GM19025 (cell line): ENCODE measurements at regions not wholly inside any gene's neighbourhood (a gene's known extent, or its start where the extent isn't known, plus 50 kb on each side); places are given as distances from the start of the nearest gene placed in this dataset.
"Not testable (repeated sequence)": the region's sequence is repeated elsewhere in the genome, so short reads cannot be mapped to it uniquely, and the experiment has no call there.

Experiments used
- ATAC-seq: cut with Tn5 transposase; IDR thresholded peaks from one replicate; pipeline ENCODE4 v1.9.1; 2021; ENCODE audit warnings: mild to moderate bottlenecking, low read depth, moderate library complexity; ENCODE audit not compliant: unreplicated experiment

GRCh38 chr15:36195361-36196007 lies 383.9 kb upstream of the CDIN1 start:
- not testable (repeated sequence) for ATAC-seq

- ATAC-seq, result no peak
Observed at GRCh38 chr15:36208868-36209582, 370.4 kb upstream of the CDIN1 start.

DNA sequence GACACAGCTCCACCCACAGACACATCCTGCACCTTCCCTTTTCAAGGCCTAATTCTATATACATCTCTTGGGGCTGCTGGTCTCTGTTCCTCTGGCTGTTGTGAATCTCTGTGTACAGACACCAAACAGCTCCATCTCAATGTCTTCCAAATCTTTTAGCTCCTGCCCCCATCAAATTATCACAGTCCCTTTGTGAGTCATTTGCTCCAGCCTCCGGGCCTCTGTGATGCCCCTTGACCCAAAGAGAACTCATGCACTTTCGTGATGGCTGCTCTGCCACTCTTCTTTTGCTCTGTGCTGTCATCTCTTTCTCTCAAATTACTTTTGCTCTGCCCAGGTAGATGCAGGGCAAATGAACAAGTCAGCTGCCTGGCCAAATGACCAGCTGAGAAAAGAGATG lies 369.0 kb upstream of the CDIN1 start:
- no peak for ATAC-seq

DNA sequence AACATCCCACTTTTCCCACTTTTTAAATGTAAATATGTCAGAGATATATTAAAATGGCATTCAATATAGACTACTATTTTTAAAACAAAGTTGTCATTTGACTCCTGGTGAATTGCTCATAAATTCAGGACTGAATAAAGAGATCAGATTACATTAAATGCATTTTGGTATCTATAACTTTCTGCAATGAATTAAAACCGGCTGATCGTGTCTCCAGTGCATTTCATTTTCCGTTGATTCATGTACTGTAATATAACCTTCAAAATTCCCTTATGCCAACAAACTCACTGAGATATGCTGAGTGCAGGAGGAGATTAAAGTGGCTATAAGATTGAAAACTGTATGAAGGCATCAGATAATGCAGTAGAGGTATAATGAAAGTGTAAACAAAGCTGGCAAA lies 361.1 kb upstream of the CDIN1 start:
- no peak for ATAC-seq

GRCh38 chr15:36218991-36219390 lies 360.4 kb upstream of the CDIN1 start:
- no peak for ATAC-seq

- ATAC-seq, result no peak
Observed at GRCh38 chr15:36221992-36222391, 357.4 kb upstream of the CDIN1 start.

DNA sequence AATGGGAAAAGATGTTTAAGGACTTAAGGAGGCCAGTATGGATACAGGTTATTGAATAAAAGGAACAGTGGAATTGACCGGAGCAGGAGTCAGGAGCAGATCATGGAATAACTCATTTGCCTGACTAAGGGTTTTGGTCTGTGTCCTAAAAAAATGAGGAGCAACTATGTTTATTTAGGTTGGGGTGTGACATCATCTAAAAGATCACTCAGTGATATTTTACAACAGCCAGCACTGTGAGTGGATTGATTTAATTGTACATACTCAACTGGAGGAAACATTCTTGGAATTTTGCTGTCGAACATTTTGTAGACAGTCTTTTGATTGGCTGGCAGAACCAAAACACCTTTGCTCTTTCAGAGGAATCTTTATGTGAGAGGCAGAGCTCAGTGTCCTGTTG lies 348.6 kb upstream of the CDIN1 start:
- no peak for ATAC-seq

DNA sequence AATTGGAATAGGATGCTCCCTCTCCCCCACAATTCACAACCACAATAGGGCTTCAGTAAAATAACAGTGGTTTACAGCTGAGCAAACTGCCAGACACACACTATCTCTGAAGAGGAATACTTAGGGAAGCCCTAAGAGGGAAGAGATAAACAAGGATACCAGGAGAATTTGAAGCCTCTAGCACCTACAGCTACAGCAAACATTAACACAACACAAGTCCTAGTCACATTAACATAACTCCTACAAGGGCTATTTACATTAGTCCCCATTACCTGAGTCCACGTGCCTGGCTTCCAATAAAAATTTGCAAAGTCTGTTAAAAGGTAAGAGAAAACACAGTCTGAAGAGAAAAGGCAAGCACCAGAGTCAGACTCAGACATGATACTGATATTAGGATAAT lies 346.9 kb upstream of the CDIN1 start:
- no peak for ATAC-seq

GRCh38 chr15:36234743-36235142 lies 344.7 kb upstream of the CDIN1 start:
- no peak for ATAC-seq

DNA sequence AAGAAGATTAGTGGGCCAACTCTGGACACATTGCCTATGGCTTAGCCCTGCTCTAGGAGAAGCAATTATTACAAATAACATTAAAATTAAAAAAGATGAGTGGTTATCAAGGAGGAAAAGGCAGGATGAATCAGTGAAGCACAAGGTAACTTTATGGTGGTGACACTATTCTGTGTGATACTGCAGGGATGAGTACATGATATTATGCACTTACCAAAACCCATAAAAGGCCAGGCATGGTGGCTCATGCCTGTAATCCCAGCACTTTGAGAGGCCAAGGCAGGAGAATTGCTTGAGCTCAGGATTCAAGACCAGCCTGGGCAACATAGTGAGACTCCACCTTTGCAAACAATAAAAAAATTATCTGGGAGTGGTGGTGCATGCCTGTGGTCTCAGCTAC lies 344.3 kb upstream of the CDIN1 start:
- no peak for ATAC-seq

GRCh38 chr15:36239509-36239908 lies 339.9 kb upstream of the CDIN1 start:
- no peak for ATAC-seq

DNA sequence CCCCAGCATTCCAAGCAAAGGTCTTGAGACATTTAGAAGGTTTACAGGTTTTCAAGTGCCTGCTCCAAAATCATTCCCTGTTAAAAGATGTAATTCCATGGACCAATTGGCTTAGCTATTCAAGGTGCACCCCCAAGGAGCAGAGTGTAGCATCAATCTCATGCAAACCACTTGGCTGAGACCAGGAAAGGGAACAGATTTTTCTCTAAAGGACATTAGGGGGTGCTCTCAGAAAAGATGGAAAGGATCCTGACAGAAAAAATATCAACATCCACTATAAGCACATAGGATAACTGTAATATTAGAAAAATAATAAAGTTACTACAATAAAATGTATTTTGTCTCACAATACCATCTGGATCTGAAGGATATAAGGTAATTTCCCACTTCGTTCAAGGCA lies 328.0 kb upstream of the CDIN1 start:
- ATAC-seq, result no peak

- ATAC-seq, result no peak
Observed at GRCh38 chr15:36252146-36252711, 327.2 kb upstream of the CDIN1 start.

GRCh38 chr15:36254426-36254825 lies 325.0 kb upstream of the CDIN1 start:
- no peak for ATAC-seq

DNA sequence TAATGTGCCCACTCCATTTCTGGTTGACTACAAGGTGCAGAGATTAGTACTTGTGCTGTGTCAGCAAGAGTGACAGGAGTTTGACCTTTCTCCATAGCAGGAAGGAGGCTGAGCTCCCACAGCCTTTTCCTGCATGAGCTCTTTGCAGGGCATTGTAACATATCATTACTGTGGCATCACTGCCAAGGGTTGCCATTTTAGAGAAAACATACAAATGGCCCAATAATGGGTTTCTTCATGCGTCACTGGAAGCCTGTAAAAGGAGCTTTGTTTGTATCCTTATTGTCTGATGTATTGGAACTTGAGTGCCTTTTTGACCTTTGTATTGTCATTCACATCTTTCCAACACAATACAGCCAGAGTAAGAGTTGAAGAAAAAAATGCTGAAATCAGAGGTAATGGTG lies 323.0 kb upstream of the CDIN1 start:
- no peak for ATAC-seq

DNA sequence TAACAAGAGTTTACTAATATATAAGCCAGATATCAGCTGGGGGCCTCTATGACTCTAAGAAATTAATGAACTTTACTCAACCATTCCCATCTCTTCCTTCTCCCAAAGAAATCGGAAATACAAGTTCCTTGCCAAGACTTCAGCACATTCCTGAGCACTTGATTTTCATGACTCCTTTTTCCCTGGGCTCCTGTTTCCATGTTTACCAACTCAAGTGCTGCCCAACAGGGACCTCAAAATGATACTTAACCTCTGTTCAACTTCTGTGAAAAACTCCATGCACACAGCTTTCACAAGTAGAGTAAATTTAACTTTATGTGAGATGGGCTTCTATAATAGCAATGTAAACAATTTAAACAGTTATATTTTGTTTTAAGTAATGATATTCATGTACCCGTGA lies 315.8 kb upstream of the CDIN1 start:
- ATAC-seq, result no peak

- ATAC-seq, result no peak
Observed at GRCh38 chr15:36265422-36265821, 314.0 kb upstream of the CDIN1 start.

- ATAC-seq, result no peak
Observed at GRCh38 chr15:36271048-36271447, 308.4 kb upstream of the CDIN1 start.

GRCh38 chr15:36275656-36276055 lies 303.8 kb upstream of the CDIN1 start:
- no peak for ATAC-seq

DNA sequence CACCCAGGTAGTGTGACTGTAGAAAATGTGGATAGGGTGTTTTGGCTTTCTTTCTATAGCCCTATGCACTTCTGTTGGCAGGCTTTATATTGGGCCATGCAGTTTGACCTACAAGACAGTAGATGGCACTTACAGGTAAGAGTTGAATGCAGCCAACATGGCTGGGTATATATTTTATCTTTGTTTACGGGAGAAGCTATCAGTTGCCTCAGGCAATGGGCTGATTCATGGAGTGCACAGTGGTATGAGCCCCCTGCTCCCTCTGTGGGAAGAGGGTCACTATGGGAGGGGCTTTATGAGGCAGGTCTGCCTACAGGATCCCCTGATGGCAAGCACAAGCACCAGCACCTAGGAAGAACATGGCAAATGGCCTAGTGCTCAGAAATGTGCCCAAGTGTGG lies 301.2 kb upstream of the CDIN1 start:
- ATAC-seq, result no peak

DNA sequence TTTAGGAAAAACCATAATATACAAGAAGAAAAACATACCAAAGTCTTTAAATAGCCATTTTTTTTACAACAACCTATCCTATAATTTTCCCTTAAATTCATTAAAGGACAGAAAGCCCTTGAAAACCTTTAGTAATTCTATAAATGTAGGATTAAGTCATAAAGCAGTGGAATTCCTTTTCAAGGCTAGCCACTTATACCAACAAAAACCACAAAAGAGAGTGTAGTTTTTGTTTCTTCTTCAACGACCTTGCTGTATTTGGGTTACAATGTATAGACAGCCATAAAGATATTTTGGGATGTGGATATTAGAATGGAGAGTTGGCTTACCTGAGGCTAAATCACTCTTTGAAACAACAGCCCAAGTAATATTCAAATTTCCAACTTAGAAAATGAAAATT lies 296.6 kb upstream of the CDIN1 start:
- ATAC-seq, result no peak

DNA sequence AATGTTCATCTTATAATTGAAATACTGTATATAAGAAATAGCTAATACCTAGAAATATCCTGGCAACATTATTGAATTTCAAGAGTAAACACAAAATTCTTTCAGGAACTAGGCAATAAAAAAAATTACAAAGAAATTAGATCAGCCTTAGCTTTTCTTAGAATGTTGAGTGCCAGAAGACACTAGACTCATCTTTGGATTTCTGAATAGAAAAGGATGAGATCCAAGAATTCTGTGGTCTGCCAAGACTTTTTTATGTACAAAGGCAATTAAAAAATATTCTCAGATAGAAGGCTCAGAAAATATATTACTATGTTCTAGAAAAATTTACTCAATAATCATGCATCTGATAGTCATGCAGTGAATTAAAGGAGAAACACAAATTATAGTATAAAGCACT lies 294.5 kb upstream of the CDIN1 start:
- ATAC-seq, result no peak
